Fibroblast of mammary gland (primary cell): ENCODE measurements at regions not wholly inside any gene's neighbourhood (a gene's known extent, or its start where the extent isn't known, plus 50 kb on each side); places are given as distances from the start of the nearest gene placed in this dataset.
"Not testable (repeated sequence)": the region's sequence is repeated elsewhere in the genome, so short reads cannot be mapped to it uniquely, and the experiment has no call there.

ENCODE experiments used
- DNase-seq: peaks from one replicate; pipeline ENCODE4 v3.0.0-alpha.2; 2010; ENCODE audit warnings: low read depth
- H3K4me3 ChIP-seq: 2 replicates; pipeline ENCODE4 v1.5.1; 2011; ENCODE audit warnings: low read depth, mild to moderate bottlenecking, low read length, moderate library complexity; ENCODE audit not compliant: control insufficient read depth
- CTCF ChIP-seq: conservative IDR thresholded peaks from 2 replicates; pipeline ENCODE4 v1.5.1; 2011; ENCODE audit warnings: low read depth, low read length, inconsistent platforms; ENCODE audit not compliant: control insufficient read depth, insufficient read depth

GRCh38 chr3:113377158-113377557, 64.1 kb downstream of the CFAP44 start:
- TF ChIP-seq CTCF: no peak
- no peak for DNase-seq

GRCh38 chr3:113374078-113374477, 67.2 kb downstream of the CFAP44 start:
- no peak for TF ChIP-seq CTCF
- DNase-seq: no peak
- no peak overlapping the region for H3K4me3 ChIP-seq

More at GRCh38 chr3:113377158-113377557, 64.1 kb downstream of the CFAP44 start:
- no peak overlapping the region for H3K4me3 ChIP-seq

- DNase-seq, H3K4me3 ChIP-seq: not testable (repeated sequence)
Observed at GRCh38 chr3:113366800-113367199, 74.5 kb downstream of the CFAP44 start.

GRCh38 chr3:113355340-113355739, 86.0 kb downstream of the CFAP44 start:
- not testable (repeated sequence) for DNase-seq, H3K4me3 ChIP-seq

GRCh38 chr3:113354307-113354706, 87.0 kb downstream of the CFAP44 start:
- peak; percentile 56 for DNase-seq
- no peak overlapping the region for H3K4me3 ChIP-seq
- no peak for TF ChIP-seq CTCF

GRCh38 chr3:113353678-113354077, 87.6 kb downstream of the CFAP44 start:
- DNase-seq: no peak
- no peak for TF ChIP-seq CTCF
- no peak overlapping the region for H3K4me3 ChIP-seq

- H3K4me3 ChIP-seq: no peak overlapping the region
- TF ChIP-seq CTCF: no peak
- DNase-seq: no peak
Observed at GRCh38 chr3:113340785-113341184, 100.5 kb downstream of the CFAP44 start.

- H3K4me3 ChIP-seq: no peak overlapping the region
- TF ChIP-seq CTCF: peak; percentile 20
Observed at GRCh38 chr3:113339616-113340244, 101.6 kb downstream of the CFAP44 start.

More at GRCh38 chr3:113339616-113340244, 101.6 kb downstream of the CFAP44 start:
- no peak for DNase-seq
